Parathyroid adenoma (tissue), 2 donors: ENCODE measurements at regions not wholly inside any gene's neighbourhood (a gene's known extent, or its start where the extent isn't known, plus 50 kb on each side); places are given as distances from the start of the nearest gene placed in this dataset.

Source experiments
- H2AFZ ChIP-seq: fragments of 300-600 bp; sonication (generic); one replicate; pipeline ENCODE4 v1.7.0; 2017; ENCODE audit warnings: antibody characterized with exemption, mild to moderate bottlenecking
- H3K27ac ChIP-seq: fragments of 300-600 bp; sonication (generic); one replicate; pipeline ENCODE4 v1.7.0; 2017
- H3K27me3 ChIP-seq: fragments of 300-600 bp; sonication (generic); one replicate; pipeline ENCODE4 v1.7.0; 2017; ENCODE audit warnings: low read length; ENCODE audit not compliant: control insufficient read depth, insufficient read depth
- H3K36me3 ChIP-seq: fragments of 300-600 bp; sonication (generic); one replicate; pipeline ENCODE4 v1.7.0; 2017; ENCODE audit warnings: low read length; ENCODE audit not compliant: control insufficient read depth, insufficient read depth
- H3K4me1 ChIP-seq: fragments of 300-600 bp; sonication (generic); one replicate; pipeline ENCODE4 v1.7.0; 2017; ENCODE audit warnings: control low read depth
- H3K4me2 ChIP-seq: fragments of 300-600 bp; sonication (generic); one replicate; pipeline ENCODE4 v1.7.0; 2017; ENCODE audit warnings: low read length
- H3K4me3 ChIP-seq: fragments of 300-600 bp; sonication (generic); one replicate; pipeline ENCODE4 v1.7.0; 2017; ENCODE audit warnings: low read depth, low read length
- H3K79me2 ChIP-seq: fragments of 300-600 bp; sonication (generic); one replicate; pipeline ENCODE4 v1.7.0; 2017; ENCODE audit warnings: control low read depth
- H3K9ac ChIP-seq: fragments of 300-600 bp; sonication (generic); one replicate; pipeline ENCODE4 v1.7.0; 2017; ENCODE audit warnings: mild to moderate bottlenecking
- H3K9me3 ChIP-seq: fragments of 300-600 bp; sonication (generic); one replicate; pipeline ENCODE4 v1.7.0; 2017; ENCODE audit warnings: low read length; ENCODE audit not compliant: control insufficient read depth
- TF ChIP-seq, protein P1 (sequence below): fragments of 300-600 bp; sonication (generic); IDR thresholded peaks from one replicate; pipeline ENCODE4 v1.7.0; 2017; ENCODE audit warnings: antibody characterized with exemption, mild to moderate bottlenecking
- donor health status: primary hyperparathyroidism.

DNA sequence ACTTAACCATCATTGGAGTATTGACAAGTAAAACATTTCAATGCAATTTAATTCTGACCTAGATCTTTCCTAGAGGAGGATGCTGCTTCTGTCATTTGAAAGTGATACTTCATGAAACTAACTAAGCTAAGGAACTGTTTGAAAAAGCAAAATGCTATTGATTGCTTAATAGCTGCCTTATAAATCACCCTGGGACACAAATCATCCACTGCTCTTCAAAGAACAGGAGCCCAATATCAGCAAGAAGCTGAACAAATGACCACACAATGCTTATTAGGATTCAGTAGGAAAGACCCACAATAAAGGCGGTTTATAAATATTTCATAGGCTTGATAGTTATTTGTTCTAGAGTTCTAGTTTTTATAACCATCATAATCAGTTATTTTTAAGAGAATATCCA, 216.3 kb downstream of the TEX36 start:
- TF ChIP-seq, protein P1, sequence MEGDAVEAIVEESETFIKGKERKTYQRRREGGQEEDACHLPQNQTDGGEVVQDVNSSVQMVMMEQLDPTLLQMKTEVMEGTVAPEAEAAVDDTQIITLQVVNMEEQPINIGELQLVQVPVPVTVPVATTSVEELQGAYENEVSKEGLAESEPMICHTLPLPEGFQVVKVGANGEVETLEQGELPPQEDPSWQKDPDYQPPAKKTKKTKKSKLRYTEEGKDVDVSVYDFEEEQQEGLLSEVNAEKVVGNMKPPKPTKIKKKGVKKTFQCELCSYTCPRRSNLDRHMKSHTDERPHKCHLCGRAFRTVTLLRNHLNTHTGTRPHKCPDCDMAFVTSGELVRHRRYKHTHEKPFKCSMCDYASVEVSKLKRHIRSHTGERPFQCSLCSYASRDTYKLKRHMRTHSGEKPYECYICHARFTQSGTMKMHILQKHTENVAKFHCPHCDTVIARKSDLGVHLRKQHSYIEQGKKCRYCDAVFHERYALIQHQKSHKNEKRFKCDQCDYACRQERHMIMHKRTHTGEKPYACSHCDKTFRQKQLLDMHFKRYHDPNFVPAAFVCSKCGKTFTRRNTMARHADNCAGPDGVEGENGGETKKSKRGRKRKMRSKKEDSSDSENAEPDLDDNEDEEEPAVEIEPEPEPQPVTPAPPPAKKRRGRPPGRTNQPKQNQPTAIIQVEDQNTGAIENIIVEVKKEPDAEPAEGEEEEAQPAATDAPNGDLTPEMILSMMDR = no peak
- H2AFZ ChIP-seq = no peak overlapping the region
- no peaks in the 10 kb centered on the region for H3K27me3 ChIP-seq
- H3K27ac ChIP-seq = no peak overlapping the region
- H3K4me2 ChIP-seq = no peak overlapping the region
- no peaks in the 10 kb centered on the region for H3K4me1 ChIP-seq
- no peaks in the 10 kb centered on the region for H3K36me3 ChIP-seq
- H3K9ac ChIP-seq = no peak overlapping the region
- H3K79me2 ChIP-seq = no peaks in the 10 kb centered on the region
- no peak overlapping the region for H3K4me3 ChIP-seq
- no peaks in the 10 kb centered on the region for H3K9me3 ChIP-seq

DNA sequence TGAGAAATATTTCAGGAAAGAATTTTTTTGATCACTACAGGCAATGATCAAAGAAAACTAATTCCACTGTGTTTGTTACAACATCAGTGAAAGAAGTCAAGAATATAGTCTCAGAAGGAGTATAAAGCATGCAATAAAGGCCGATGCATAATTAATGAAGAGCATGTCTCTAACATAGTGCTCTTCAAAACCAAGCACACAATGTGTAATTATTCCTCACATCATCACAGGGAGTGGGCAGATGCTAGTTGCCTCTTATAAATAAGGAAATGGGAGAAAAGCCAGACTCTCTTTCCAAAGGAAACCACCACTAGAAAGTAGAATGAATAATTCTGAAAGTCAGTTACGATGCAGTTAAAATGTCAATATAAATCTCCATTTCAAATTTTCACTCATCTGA, 220.1 kb downstream of the TEX36 start:
- no peaks in the 10 kb centered on the region for H3K79me2 ChIP-seq
- H3K36me3 ChIP-seq = no peaks in the 10 kb centered on the region
- no peak overlapping the region for H2AFZ ChIP-seq
- H3K9me3 ChIP-seq = no peaks in the 10 kb centered on the region
- no peak overlapping the region for H3K9ac ChIP-seq
- H3K4me1 ChIP-seq = no peaks in the 10 kb centered on the region
- H3K4me2 ChIP-seq = no peak overlapping the region
- no peaks in the 10 kb centered on the region for H3K27me3 ChIP-seq
- H3K4me3 ChIP-seq = no peak overlapping the region
- no peak overlapping the region for H3K27ac ChIP-seq
- TF ChIP-seq, protein P1 = no peak

DNA sequence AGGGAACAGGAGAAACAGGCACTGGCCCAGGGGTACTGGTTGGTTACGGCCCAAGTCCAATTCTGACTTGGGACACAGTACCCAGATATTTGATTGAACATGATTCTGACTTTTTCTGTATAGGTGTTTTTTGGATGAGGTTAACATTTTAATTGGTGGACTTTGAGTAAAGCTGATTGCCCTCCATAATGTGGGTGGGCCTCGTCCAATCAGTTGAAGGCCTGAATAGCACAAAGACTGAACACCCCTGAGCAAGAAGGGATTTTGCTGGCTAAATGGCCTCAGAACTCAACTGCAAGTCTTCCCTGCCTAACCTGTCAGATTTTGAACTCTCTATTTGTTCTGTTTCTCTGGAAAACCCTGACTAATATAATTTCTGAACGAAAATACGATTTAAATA, 222.6 kb downstream of the TEX36 start:
- Histone ChIP-seq H3K4me2 (no peak overlapping the region), H3K9ac (no peak overlapping the region), H3K27me3 (no peaks in the 10 kb centered on the region), H3K4me3 (no peak overlapping the region), H3K4me1 (no peaks in the 10 kb centered on the region), H3K9me3 (no peaks in the 10 kb centered on the region), H3K36me3 (no peaks in the 10 kb centered on the region), H3K27ac (no peak overlapping the region), H3K79me2 (no peaks in the 10 kb centered on the region), H2AFZ (no peak overlapping the region)
- TF ChIP-seq, protein P1 = no peak

DNA sequence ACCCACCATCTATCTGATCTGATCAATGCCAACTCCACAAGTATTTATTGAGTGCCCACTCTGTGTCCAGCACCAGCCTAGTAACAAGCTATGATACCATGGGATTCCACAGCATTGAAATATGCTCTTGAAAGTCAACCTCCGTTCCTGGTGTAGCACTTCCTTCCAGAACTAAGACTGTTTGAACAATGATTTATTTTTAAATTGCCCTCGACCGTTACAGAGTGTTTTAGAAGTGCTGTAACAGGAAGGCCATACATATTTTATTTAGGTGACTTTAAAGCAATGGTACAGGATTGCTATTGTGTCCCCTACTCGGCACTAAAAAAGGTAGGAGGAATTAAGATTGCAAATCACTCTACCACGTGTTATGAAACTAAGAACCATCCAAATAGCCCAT, 225.6 kb downstream of the TEX36 start:
- Histone ChIP-seq H3K79me2 (no peaks in the 10 kb centered on the region), H2AFZ (no peak overlapping the region), H3K4me2 (no peak overlapping the region), H3K27ac (no peak overlapping the region), H3K9me3 (no peaks in the 10 kb centered on the region), H3K4me1 (no peaks in the 10 kb centered on the region), H3K4me3 (no peak overlapping the region), H3K36me3 (no peaks in the 10 kb centered on the region), H3K27me3 (no peaks in the 10 kb centered on the region), H3K9ac (no peak overlapping the region)
- TF ChIP-seq, protein P1 = no peak

DNA sequence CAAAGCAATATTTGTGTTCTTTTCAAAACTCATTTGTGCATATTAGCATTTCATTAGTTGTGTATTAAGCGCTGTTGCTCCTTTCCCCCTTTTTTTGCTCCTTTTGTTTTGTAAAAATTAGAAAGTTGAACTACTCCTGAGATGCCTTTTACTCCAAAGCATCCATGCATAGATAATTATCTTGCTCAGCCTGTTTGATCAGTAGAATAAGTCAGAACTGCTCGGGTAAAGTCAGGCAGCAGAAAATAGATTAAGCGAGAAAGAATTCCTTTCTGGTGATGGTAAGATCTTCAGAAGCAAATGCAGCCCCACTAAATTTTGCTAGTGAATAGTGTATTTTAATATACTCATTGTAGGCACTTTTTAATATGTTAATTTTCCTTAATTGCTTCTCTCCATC, 227.1 kb downstream of the TEX36 start:
- H3K9ac ChIP-seq = no peak overlapping the region
- no peak overlapping the region for H2AFZ ChIP-seq
- H3K4me2 ChIP-seq = peak overlapping the region; percentile 6
- no peaks in the 10 kb centered on the region for H3K36me3 ChIP-seq
- H3K4me3 ChIP-seq = no peak overlapping the region
- TF ChIP-seq, protein P1 = no peak
- H3K9me3 ChIP-seq = no peaks in the 10 kb centered on the region
- no peaks in the 10 kb centered on the region for H3K4me1 ChIP-seq
- H3K27me3 ChIP-seq = no peaks in the 10 kb centered on the region
- no peaks in the 10 kb centered on the region for H3K79me2 ChIP-seq
- no peak overlapping the region for H3K27ac ChIP-seq
